ENCODE measurements at regions not wholly inside any gene's neighbourhood (a gene's known extent, or its start where the extent isn't known, plus 50 kb on each side); places are given as distances from the start of the nearest gene placed in this dataset.

DNA sequence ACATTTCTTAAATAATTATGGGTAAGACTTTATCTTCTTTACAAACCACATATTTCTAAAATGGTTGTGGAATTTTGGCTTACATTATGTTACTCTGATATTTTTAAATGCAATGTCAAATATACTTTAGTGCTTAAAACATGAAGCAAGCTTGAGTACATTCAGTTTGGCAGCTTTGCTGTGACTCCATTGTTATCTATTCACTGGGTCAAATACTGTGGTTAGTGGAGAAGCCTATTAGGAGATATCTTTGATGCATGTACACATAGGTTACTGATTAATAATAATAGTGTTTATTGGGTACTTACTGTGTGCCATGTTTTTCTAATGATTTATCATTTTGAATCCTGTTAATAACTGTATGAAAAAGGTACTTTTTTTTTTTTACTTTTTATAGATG is 520.4 kb upstream of the B3GALT2 start:
- TF ChIP-seq, protein P1, sequence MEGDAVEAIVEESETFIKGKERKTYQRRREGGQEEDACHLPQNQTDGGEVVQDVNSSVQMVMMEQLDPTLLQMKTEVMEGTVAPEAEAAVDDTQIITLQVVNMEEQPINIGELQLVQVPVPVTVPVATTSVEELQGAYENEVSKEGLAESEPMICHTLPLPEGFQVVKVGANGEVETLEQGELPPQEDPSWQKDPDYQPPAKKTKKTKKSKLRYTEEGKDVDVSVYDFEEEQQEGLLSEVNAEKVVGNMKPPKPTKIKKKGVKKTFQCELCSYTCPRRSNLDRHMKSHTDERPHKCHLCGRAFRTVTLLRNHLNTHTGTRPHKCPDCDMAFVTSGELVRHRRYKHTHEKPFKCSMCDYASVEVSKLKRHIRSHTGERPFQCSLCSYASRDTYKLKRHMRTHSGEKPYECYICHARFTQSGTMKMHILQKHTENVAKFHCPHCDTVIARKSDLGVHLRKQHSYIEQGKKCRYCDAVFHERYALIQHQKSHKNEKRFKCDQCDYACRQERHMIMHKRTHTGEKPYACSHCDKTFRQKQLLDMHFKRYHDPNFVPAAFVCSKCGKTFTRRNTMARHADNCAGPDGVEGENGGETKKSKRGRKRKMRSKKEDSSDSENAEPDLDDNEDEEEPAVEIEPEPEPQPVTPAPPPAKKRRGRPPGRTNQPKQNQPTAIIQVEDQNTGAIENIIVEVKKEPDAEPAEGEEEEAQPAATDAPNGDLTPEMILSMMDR (IDR thresholded peaks at IDR 0.05), result no peak
- no peak for TF ChIP-seq ZFX (IDR thresholded peaks at IDR 0.05; ENCODE audit: borderline replicate concordance)

Measured in 22Rv1 (cell line).